LNCaP clone FGC (cell line): ENCODE measurements at regions not wholly inside any gene's neighbourhood (a gene's known extent, or its start where the extent isn't known, plus 50 kb on each side); places are given as distances from the start of the nearest gene placed in this dataset.
A peak's percentile ranks its signal among the peaks of the same experiment; 100 is the strongest.
"Not testable (repeated sequence)": the region's sequence is repeated elsewhere in the genome, so short reads cannot be mapped to it uniquely, and the experiment has no call there.

Source experiments
- DNase-seq: peaks from one replicate; pipeline ENCODE4 v3.0.0-alpha.2; 2011; ENCODE audit warnings: low read depth
- H3K4me3 ChIP-seq: 2 replicates; pipeline ENCODE4 v1.5.1; 2011; ENCODE audit warnings: mild to moderate bottlenecking, low read depth, low read length, control low read depth
- CTCF ChIP-seq: IDR thresholded peaks from 2 replicates; pipeline ENCODE4 v1.5.1; 2012; ENCODE audit warnings: mild to moderate bottlenecking; ENCODE audit not compliant: control insufficient read depth, insufficient read depth; ENCODE audit errors: extremely low read depth

- H3K4me3 ChIP-seq: no peak overlapping the region
- DNase-seq: no peak
- TF ChIP-seq CTCF: no peak
Observed at GRCh38 chr10:53029449-53029848, 256.9 kb upstream of the MBL2 start.

GRCh38 chr10:53025765-53026164, 253.2 kb upstream of the MBL2 start:
- not testable (repeated sequence) for DNase-seq, H3K4me3 ChIP-seq

GRCh38 chr10:53025172-53025711, 252.7 kb upstream of the MBL2 start:
- H3K4me3 ChIP-seq: peak overlapping the region; percentile 21

GRCh38 chr10:53023411-53023810, 250.8 kb upstream of the MBL2 start:
- DNase-seq: no peak
- no peak for TF ChIP-seq CTCF
- no peak overlapping the region for H3K4me3 ChIP-seq

More at GRCh38 chr10:53025172-53025711, 252.7 kb upstream of the MBL2 start:
- no peak for DNase-seq
- TF ChIP-seq CTCF: no peak

GRCh38 chr10:53022611-53023088, 250.1 kb upstream of the MBL2 start:
- no peak for DNase-seq
- H3K4me3 ChIP-seq: no peak overlapping the region
- no peak for TF ChIP-seq CTCF

GRCh38 chr10:53013201-53013810, 240.7 kb upstream of the MBL2 start:
- TF ChIP-seq CTCF: no peak
- H3K4me3 ChIP-seq: no peak overlapping the region
- no peak for DNase-seq

GRCh38 chr10:53009961-53010907, 237.7 kb upstream of the MBL2 start:
- DNase-seq: no peak
- H3K4me3 ChIP-seq: no peak overlapping the region
- TF ChIP-seq CTCF: no peak
